ENCODE measurements at regions not wholly inside any gene's neighbourhood (a gene's known extent, or its start where the extent isn't known, plus 50 kb on each side); places are given as distances from the start of the nearest gene placed in this dataset.

DNA sequence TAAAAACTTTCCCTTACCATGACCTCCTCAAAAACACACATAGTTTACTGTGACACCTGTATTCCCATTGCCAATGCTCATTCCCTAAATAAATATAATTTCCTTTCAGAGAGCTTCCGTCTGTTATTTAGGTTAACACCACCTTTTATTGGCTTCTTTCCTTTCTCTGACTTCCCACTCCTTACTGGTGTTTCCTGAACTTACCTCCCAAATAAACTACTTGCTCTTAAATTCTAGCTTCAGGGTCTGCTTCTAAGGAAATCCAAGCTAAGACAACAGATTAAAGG lies 67.4 kb upstream of the ZNF746 start:
- TF ChIP-seq, protein P1, sequence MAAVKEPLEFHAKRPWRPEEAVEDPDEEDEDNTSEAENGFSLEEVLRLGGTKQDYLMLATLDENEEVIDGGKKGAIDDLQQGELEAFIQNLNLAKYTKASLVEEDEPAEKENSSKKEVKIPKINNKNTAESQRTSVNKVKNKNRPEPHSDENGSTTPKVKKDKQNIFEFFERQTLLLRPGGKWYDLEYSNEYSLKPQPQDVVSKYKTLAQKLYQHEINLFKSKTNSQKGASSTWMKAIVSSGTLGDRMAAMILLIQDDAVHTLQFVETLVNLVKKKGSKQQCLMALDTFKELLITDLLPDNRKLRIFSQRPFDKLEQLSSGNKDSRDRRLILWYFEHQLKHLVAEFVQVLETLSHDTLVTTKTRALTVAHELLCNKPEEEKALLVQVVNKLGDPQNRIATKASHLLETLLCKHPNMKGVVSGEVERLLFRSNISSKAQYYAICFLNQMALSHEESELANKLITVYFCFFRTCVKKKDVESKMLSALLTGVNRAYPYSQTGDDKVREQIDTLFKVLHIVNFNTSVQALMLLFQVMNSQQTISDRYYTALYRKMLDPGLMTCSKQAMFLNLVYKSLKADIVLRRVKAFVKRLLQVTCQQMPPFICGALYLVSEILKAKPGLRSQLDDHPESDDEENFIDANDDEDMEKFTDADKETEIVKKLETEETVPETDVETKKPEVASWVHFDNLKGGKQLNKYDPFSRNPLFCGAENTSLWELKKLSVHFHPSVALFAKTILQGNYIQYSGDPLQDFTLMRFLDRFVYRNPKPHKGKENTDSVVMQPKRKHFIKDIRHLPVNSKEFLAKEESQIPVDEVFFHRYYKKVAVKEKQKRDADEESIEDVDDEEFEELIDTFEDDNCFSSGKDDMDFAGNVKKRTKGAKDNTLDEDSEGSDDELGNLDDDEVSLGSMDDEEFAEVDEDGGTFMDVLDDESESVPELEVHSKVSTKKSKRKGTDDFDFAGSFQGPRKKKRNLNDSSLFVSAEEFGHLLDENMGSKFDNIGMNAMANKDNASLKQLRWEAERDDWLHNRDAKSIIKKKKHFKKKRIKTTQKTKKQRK (IDR thresholded peaks at IDR 0.05; ENCODE audit: low read length), result no peak
- TF ChIP-seq, protein P2, sequence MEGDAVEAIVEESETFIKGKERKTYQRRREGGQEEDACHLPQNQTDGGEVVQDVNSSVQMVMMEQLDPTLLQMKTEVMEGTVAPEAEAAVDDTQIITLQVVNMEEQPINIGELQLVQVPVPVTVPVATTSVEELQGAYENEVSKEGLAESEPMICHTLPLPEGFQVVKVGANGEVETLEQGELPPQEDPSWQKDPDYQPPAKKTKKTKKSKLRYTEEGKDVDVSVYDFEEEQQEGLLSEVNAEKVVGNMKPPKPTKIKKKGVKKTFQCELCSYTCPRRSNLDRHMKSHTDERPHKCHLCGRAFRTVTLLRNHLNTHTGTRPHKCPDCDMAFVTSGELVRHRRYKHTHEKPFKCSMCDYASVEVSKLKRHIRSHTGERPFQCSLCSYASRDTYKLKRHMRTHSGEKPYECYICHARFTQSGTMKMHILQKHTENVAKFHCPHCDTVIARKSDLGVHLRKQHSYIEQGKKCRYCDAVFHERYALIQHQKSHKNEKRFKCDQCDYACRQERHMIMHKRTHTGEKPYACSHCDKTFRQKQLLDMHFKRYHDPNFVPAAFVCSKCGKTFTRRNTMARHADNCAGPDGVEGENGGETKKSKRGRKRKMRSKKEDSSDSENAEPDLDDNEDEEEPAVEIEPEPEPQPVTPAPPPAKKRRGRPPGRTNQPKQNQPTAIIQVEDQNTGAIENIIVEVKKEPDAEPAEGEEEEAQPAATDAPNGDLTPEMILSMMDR (CRISPR knock-in tag; IDR thresholded peaks at IDR 0.05), result no peak
- TF ChIP-seq SRF (IDR thresholded peaks at IDR 0.05; ENCODE audit: low read depth, low read length), result no peak
- no peak for TF ChIP-seq ZNF263 (CRISPR knock-in tag; IDR thresholded peaks at IDR 0.05)
- TF ChIP-seq GLI4 (CRISPR knock-in tag; IDR thresholded peaks at IDR 0.05; ENCODE audit: borderline replicate concordance), result no peak
- TF ChIP-seq SP1 (IDR thresholded peaks at IDR 0.05), result no peak
- TF ChIP-seq SP1 (CRISPR knock-in tag; IDR thresholded peaks at IDR 0.05), result no peak
- no peak for TF ChIP-seq NFIB (CRISPR knock-in tag; IDR thresholded peaks at IDR 0.05; ENCODE audit: borderline replicate concordance)
- TF ChIP-seq, protein P3, sequence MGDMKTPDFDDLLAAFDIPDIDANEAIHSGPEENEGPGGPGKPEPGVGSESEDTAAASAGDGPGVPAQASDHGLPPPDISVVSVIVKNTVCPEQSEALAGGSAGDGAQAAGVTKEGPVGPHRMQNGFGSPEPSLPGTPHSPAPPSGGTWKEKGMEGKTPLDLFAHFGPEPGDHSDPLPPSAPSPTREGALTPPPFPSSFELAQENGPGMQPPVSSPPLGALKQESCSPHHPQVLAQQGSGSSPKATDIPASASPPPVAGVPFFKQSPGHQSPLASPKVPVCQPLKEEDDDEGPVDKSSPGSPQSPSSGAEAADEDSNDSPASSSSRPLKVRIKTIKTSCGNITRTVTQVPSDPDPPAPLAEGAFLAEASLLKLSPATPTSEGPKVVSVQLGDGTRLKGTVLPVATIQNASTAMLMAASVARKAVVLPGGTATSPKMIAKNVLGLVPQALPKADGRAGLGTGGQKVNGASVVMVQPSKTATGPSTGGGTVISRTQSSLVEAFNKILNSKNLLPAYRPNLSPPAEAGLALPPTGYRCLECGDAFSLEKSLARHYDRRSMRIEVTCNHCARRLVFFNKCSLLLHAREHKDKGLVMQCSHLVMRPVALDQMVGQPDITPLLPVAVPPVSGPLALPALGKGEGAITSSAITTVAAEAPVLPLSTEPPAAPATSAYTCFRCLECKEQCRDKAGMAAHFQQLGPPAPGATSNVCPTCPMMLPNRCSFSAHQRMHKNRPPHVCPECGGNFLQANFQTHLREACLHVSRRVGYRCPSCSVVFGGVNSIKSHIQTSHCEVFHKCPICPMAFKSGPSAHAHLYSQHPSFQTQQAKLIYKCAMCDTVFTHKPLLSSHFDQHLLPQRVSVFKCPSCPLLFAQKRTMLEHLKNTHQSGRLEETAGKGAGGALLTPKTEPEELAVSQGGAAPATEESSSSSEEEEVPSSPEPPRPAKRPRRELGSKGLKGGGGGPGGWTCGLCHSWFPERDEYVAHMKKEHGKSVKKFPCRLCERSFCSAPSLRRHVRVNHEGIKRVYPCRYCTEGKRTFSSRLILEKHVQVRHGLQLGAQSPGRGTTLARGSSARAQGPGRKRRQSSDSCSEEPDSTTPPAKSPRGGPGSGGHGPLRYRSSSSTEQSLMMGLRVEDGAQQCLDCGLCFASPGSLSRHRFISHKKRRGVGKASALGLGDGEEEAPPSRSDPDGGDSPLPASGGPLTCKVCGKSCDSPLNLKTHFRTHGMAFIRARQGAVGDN (CRISPR knock-in tag; IDR thresholded peaks at IDR 0.05), result no peak
- TF ChIP-seq ZSCAN20 (CRISPR knock-in tag; IDR thresholded peaks at IDR 0.05; ENCODE audit: borderline replicate concordance), result no peak
- TF ChIP-seq NR1H2 (CRISPR knock-in tag; IDR thresholded peaks at IDR 0.05; ENCODE audit: borderline replicate concordance, low read depth), result no peak
- no peak for TF ChIP-seq ZFP41 (CRISPR knock-in tag; IDR thresholded peaks at IDR 0.05; ENCODE audit: borderline replicate concordance)
- TF ChIP-seq, protein P4, sequence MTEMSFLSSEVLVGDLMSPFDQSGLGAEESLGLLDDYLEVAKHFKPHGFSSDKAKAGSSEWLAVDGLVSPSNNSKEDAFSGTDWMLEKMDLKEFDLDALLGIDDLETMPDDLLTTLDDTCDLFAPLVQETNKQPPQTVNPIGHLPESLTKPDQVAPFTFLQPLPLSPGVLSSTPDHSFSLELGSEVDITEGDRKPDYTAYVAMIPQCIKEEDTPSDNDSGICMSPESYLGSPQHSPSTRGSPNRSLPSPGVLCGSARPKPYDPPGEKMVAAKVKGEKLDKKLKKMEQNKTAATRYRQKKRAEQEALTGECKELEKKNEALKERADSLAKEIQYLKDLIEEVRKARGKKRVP (CRISPR knock-in tag; IDR thresholded peaks at IDR 0.05), result no peak

Data from HepG2 (cell line).